NCI-H524 treated with DMSO at 0.1 percent for 48 hours (cell line): ENCODE measurements at regions not wholly inside any gene's neighbourhood (a gene's known extent, or its start where the extent isn't known, plus 50 kb on each side); places are given as distances from the start of the nearest gene placed in this dataset.
A peak's percentile ranks its signal among the peaks of the same experiment; 100 is the strongest.

Experiments
- DNase-seq: peaks from one replicate; lab custom pipeline; 2025; lab: John Stamatoyannopoulos, UW

GRCh38 chr2:167508709-167509108, 620.4 kb downstream of the XIRP2 start:
- DNase-seq: no peak

GRCh38 chr2:167506395-167506794, 618.1 kb downstream of the XIRP2 start:
- no peak for DNase-seq

- no peak for DNase-seq
Measured at GRCh38 chr2:167504695-167505094, 616.4 kb downstream of the XIRP2 start.

- no peak for DNase-seq
Measured at GRCh38 chr2:167504061-167504460, 615.8 kb downstream of the XIRP2 start.

- DNase-seq: peak; percentile 22
Measured at GRCh38 chr2:167501618-167502017, 613.3 kb downstream of the XIRP2 start.

GRCh38 chr2:167493862-167494261, 605.6 kb downstream of the XIRP2 start:
- no peak for DNase-seq

GRCh38 chr2:167492486-167492885, 604.2 kb downstream of the XIRP2 start:
- DNase-seq: no peak

- no peak for DNase-seq
Measured at GRCh38 chr2:167491788-167492187, 603.5 kb downstream of the XIRP2 start.

GRCh38 chr2:167490455-167490854, 602.2 kb downstream of the XIRP2 start:
- no peak for DNase-seq

GRCh38 chr2:167489325-167489724, 601.0 kb downstream of the XIRP2 start:
- DNase-seq: no peak

GRCh38 chr2:167487728-167488127, 599.4 kb downstream of the XIRP2 start:
- DNase-seq: peak; percentile 32

GRCh38 chr2:167484875-167485274, 596.6 kb downstream of the XIRP2 start:
- no peak for DNase-seq

- no peak for DNase-seq
Measured at GRCh38 chr2:167480986-167481309, 592.7 kb downstream of the XIRP2 start.

- DNase-seq: no peak
Measured at GRCh38 chr2:167480232-167480985, 592.1 kb downstream of the XIRP2 start.

GRCh38 chr2:167478196-167478595, 589.9 kb downstream of the XIRP2 start:
- DNase-seq: no peak

GRCh38 chr2:167475791-167476190, 587.5 kb downstream of the XIRP2 start:
- DNase-seq: no peak

- DNase-seq: no peak
Measured at GRCh38 chr2:167471734-167472133, 583.5 kb downstream of the XIRP2 start.

GRCh38 chr2:167471332-167471731, 583.1 kb downstream of the XIRP2 start:
- DNase-seq: no peak

GRCh38 chr2:167462379-167462778, 574.1 kb downstream of the XIRP2 start:
- no peak for DNase-seq

GRCh38 chr2:167454036-167454435, 565.8 kb downstream of the XIRP2 start:
- DNase-seq: no peak

- DNase-seq: no peak
Measured at GRCh38 chr2:167451496-167452289, 563.4 kb downstream of the XIRP2 start.

GRCh38 chr2:167450364-167450763, 562.1 kb downstream of the XIRP2 start:
- no peak for DNase-seq

- no peak for DNase-seq
Measured at GRCh38 chr2:167440382-167440781, 552.1 kb downstream of the XIRP2 start.

- DNase-seq: no peak
Measured at GRCh38 chr2:167438206-167438605, 549.9 kb downstream of the XIRP2 start.
